ENCODE measurements at regions not wholly inside any gene's neighbourhood (a gene's known extent, or its start where the extent isn't known, plus 50 kb on each side); places are given as distances from the start of the nearest gene placed in this dataset.

DNA sequence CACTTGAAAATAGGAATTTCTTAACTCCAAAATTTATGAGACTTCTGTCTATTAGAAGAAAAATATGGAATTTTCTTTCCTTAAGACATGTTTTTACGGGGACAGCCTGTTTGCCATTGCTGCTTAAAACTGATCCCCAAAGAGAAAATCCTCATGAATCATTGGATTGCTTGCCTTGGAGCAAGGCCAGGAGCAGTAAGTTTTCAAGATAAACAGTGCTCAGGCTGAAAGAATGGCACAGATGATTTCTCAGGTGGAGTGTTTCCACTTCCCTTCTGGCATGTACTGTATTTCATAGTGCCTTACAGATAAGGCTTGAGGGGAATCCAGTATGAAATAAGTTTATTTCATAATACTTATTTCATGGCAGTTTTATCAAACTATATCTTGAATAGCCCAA lies 74.3 kb upstream of the MMADHC start:
- WGBS (ENCODE audit: insufficient coverage), result 82% methylated on average over 1 of the region's 1 CpG
- DNase-seq, result no peak
- H3K27ac ChIP-seq (ENCODE audit: low read length), result no peak overlapping the region
- Mint-ChIP-seq H3K4me1 (no peaks in the 10 kb centered on the region), H3K4me3 (no peak overlapping the region), H3K27me3 (ENCODE audit: low read depth in 2 of 2) (no peaks in the 10 kb centered on the region), H3K9me3 (peaks cover 4 to 9% of the 10 kb centered on the region in 2 donors), H3K36me3 (peaks cover 5% of the 10 kb centered on the region), H3K27ac (no peak overlapping the region)
- H3K36me3 ChIP-seq (ENCODE audit: control insufficient read depth, insufficient read depth, low read length), result no peaks in the 10 kb centered on the region
- no peaks in the 10 kb centered on the region for H3K9me3 ChIP-seq (ENCODE audit: control insufficient read depth, insufficient read depth, low read length)
- TF ChIP-seq, protein P1, sequence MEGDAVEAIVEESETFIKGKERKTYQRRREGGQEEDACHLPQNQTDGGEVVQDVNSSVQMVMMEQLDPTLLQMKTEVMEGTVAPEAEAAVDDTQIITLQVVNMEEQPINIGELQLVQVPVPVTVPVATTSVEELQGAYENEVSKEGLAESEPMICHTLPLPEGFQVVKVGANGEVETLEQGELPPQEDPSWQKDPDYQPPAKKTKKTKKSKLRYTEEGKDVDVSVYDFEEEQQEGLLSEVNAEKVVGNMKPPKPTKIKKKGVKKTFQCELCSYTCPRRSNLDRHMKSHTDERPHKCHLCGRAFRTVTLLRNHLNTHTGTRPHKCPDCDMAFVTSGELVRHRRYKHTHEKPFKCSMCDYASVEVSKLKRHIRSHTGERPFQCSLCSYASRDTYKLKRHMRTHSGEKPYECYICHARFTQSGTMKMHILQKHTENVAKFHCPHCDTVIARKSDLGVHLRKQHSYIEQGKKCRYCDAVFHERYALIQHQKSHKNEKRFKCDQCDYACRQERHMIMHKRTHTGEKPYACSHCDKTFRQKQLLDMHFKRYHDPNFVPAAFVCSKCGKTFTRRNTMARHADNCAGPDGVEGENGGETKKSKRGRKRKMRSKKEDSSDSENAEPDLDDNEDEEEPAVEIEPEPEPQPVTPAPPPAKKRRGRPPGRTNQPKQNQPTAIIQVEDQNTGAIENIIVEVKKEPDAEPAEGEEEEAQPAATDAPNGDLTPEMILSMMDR (IDR thresholded peaks at IDR 0.05), result no peak
- no peak overlapping the region for H3K4me3 ChIP-seq (ENCODE audit: low read length)
- H3K4me1 ChIP-seq (ENCODE audit: control insufficient read depth, insufficient read depth, low read length), result no peaks in the 10 kb centered on the region
- no peak for ATAC-seq
- no peaks in the 10 kb centered on the region for H3K27me3 ChIP-seq (ENCODE audit: control insufficient read depth, insufficient read depth, low read length)
- intact Hi-C loops (cut with micrococcal nuclease), result no loop called here

DNA sequence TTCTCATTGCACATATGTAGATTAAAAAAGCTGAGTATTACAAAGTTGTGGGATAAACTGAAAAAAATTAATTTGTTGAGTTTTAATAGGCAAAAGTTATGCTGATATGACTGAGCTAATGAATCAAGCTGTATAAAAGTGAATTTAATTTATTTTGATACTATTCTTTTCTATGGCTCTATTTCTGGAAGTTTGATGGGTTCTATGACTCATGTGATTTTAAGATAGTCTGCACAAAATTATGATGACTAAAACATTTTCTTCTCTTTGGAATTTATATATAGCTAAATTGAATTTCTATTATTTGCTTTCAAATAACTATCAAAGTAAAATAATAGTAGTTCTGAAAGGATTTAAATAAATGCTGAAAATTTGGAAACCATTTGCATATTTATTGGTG lies 71.0 kb upstream of the MMADHC start:
- Histone ChIP-seq H3K27ac (ENCODE audit: low read length) (no peak overlapping the region), H3K27me3 (ENCODE audit: control insufficient read depth, insufficient read depth, low read length) (no peaks in the 10 kb centered on the region), H3K4me3 (ENCODE audit: low read length) (no peak overlapping the region), H3K9me3 (ENCODE audit: control insufficient read depth, insufficient read depth, low read length) (no peaks in the 10 kb centered on the region), H3K4me1 (ENCODE audit: control insufficient read depth, insufficient read depth, low read length) (no peaks in the 10 kb centered on the region), H3K36me3 (ENCODE audit: control insufficient read depth, insufficient read depth, low read length) (no peaks in the 10 kb centered on the region)
- Mint-ChIP-seq H3K9me3 (peaks cover 2 to 3% of the 10 kb centered on the region in 2 donors), H3K27ac (no peak overlapping the region), H3K27me3 (ENCODE audit: low read depth in 2 of 2) (no peaks in the 10 kb centered on the region), H3K36me3 (no peaks in the 10 kb centered on the region), H3K4me3 (no peak overlapping the region), H3K4me1 (no peaks in the 10 kb centered on the region)
- TF ChIP-seq, protein P1 (IDR thresholded peaks at IDR 0.05), result no peak
- DNase-seq (no peak), ATAC-seq (no peak)
- intact Hi-C loops (cut with micrococcal nuclease), result no loop called here

DNA sequence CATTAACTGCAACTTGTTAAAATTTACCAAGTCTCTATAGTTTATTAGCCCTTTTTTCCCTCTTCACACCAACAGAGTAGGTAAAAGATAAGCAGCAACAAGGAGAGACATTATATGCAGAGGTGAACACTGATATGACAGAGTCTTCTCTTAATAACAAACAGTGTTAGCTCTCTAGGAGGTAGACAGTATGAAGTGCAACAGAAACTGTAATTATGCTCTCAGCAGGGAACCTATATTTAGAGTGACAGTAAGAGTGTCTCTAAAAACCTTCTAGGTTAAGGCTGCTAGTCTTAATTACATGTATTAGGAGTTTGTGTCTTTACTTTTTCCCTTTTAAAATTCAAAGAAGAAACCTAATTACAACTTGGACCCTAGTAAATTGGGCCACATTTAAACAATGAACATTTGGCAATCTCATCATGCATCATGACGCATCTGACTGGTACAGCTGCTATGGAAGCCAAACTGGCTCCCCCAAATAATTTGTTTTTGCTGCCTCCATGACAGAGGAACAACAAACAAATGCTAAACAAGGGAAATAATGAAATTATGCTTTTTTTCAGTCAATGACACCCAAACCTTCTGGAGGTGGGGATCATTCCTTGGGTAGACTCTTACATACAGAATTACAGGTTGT lies 69.9 kb upstream of the MMADHC start:
- TF ChIP-seq, protein P1 (IDR thresholded peaks at IDR 0.05), result no peak
- H3K4me3 ChIP-seq (ENCODE audit: low read length), result no peak overlapping the region
- H3K36me3 Mint-ChIP-seq, result no peaks in the 10 kb centered on the region
- H3K9me3 Mint-ChIP-seq, result peaks cover 2 to 3% of the 10 kb centered on the region in 2 donors
- no peak overlapping the region for H3K27ac ChIP-seq (ENCODE audit: low read length)
- no peaks in the 10 kb centered on the region for H3K27me3 ChIP-seq (ENCODE audit: control insufficient read depth, insufficient read depth, low read length)
- no peak overlapping the region for H3K27ac Mint-ChIP-seq
- no peaks in the 10 kb centered on the region for H3K4me1 Mint-ChIP-seq
- H3K36me3 ChIP-seq (ENCODE audit: control insufficient read depth, insufficient read depth, low read length), result no peaks in the 10 kb centered on the region
- intact Hi-C loops (cut with micrococcal nuclease), result no loop called here
- H3K27me3 Mint-ChIP-seq (ENCODE audit: low read depth in 2 of 2), result no peaks in the 10 kb centered on the region
- no peak overlapping the region for H3K4me3 Mint-ChIP-seq
- WGBS (ENCODE audit: insufficient coverage), result 88% methylated on average over 1 of the region's 1 CpG
- ATAC-seq (no peak), DNase-seq (no peak)
- H3K4me1 ChIP-seq (ENCODE audit: control insufficient read depth, insufficient read depth, low read length), result no peaks in the 10 kb centered on the region
- H3K9me3 ChIP-seq (ENCODE audit: control insufficient read depth, insufficient read depth, low read length), result no peaks in the 10 kb centered on the region

DNA sequence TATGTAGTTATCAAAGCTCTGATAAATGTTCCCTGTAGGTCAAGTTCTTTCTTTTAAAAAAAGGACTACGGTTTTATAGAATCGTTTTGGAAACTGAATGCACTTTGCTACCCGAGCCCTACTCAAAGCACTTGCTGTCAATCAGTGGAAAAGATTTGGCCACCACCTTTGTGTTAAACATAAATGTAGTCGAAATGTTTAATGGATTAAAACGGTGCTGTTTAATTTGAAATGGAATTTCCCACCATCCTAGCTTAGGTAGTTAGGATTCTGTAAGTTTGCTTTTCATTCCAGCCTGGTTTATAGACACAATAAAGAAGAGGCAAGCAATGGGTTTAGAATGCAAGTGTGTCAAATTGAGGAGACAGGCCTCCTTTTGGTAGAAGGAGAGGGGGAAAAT lies 69.4 kb upstream of the MMADHC start:
- Mint-ChIP-seq H3K27ac (no peak overlapping the region), H3K27me3 (ENCODE audit: low read depth in 2 of 2) (no peaks in the 10 kb centered on the region), H3K4me1 (no peaks in the 10 kb centered on the region), H3K36me3 (no peaks in the 10 kb centered on the region), H3K4me3 (no peak overlapping the region), H3K9me3 (peaks cover 2 to 3% of the 10 kb centered on the region in 2 donors)
- ATAC-seq (no peak), DNase-seq (no peak)
- intact Hi-C loops (cut with micrococcal nuclease), result no loop called here
- no peaks in the 10 kb centered on the region for H3K36me3 ChIP-seq (ENCODE audit: control insufficient read depth, insufficient read depth, low read length)
- no peaks in the 10 kb centered on the region for H3K4me1 ChIP-seq (ENCODE audit: control insufficient read depth, insufficient read depth, low read length)
- no peak overlapping the region for H3K4me3 ChIP-seq (ENCODE audit: low read length)
- no peak overlapping the region for H3K27ac ChIP-seq (ENCODE audit: low read length)
- 84% methylated on average over 5 of the region's 5 CpGs for WGBS (ENCODE audit: insufficient coverage)
- H3K27me3 ChIP-seq (ENCODE audit: control insufficient read depth, insufficient read depth, low read length), result no peaks in the 10 kb centered on the region
- TF ChIP-seq, protein P1 (IDR thresholded peaks at IDR 0.05), result no peak
- no peaks in the 10 kb centered on the region for H3K9me3 ChIP-seq (ENCODE audit: control insufficient read depth, insufficient read depth, low read length)
